Loucy (cell line): ENCODE measurements at regions not wholly inside any gene's neighbourhood (a gene's known extent, or its start where the extent isn't known, plus 50 kb on each side); places are given as distances from the start of the nearest gene placed in this dataset.

Experiments
- CTCF ChIP-seq: fragments of 200-600 bp; sonication (generic); conservative IDR thresholded peaks from 2 replicates; pipeline ENCODE4 v1.5.1; 2014; ENCODE audit warnings: mild to moderate bottlenecking, antibody characterized with exemption, low read length
- EZH2phosphoT487 ChIP-seq: fragments of 200-600 bp; IDR thresholded peaks from 2 replicates; pipeline ENCODE4 v1.6.1; 2018; ENCODE audit warnings: antibody characterized with exemption, mild to moderate bottlenecking, moderate library complexity, borderline replicate concordance

- no peak for TF ChIP-seq CTCF
- no peak for TF ChIP-seq EZH2phosphoT487
These were observed 261.5 kb downstream of the ADGRL2 start for GRCh38 chr1:82062206-82062605.
